ENCODE measurements at regions not wholly inside any gene's neighbourhood (a gene's known extent, or its start where the extent isn't known, plus 50 kb on each side); places are given as distances from the start of the nearest gene placed in this dataset.
"Not testable (repeated sequence)": the region's sequence is repeated elsewhere in the genome, so short reads cannot be mapped to it uniquely, and the experiment has no call there.

GRCh38 chr11:80280737-80281136 lies 839.9 kb upstream of the TENM4 start:
- TF ChIP-seq ZC3H10 (CRISPR knock-in tag; IDR thresholded peaks at IDR 0.05) (no peak), CSDC2 (CRISPR knock-in tag; IDR thresholded peaks at IDR 0.05) (no peak), ZNF8 (CRISPR knock-in tag; IDR thresholded peaks at IDR 0.05) (no peak), SNAI2 (CRISPR knock-in tag; IDR thresholded peaks at IDR 0.05) (no peak)
- ATAC-seq, result no peak

DNA sequence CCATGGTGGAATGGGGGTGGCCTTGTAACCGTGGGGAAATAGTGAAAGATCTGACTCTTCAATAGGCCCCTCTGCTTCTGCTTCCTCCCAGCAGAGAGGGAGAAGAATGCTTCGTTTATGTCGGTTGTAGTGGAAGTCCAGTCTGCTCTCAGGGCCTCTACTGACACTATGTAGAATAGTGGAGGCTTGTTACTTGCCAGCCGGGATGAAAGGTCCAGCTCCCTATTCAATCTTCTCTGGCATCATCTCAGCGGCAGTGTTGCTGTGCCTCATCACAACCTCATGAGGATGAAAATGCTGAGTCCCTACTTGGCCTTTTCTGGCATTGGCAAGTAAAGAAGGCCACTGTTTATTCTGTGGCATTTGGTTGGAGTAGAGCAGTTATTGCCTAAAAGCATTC lies 820.9 kb upstream of the TENM4 start:
- no peak for ATAC-seq
- TF ChIP-seq GLIS3 (CRISPR knock-in tag; IDR thresholded peaks at IDR 0.05) (no peak), OSR1 (CRISPR knock-in tag; IDR thresholded peaks at IDR 0.05) (no peak), ZNF565 (CRISPR knock-in tag; conservative IDR thresholded peaks at IDR 0.05; ENCODE audit: low read depth) (no peak), RARB (CRISPR knock-in tag; IDR thresholded peaks at IDR 0.05) (no peak), TCF4 (CRISPR knock-in tag; IDR thresholded peaks at IDR 0.05; ENCODE audit: borderline replicate concordance) (no peak), ESRRG (CRISPR knock-in tag; IDR thresholded peaks at IDR 0.05) (no peak), SNAI2 (CRISPR knock-in tag; IDR thresholded peaks at IDR 0.05) (no peak), ZFP30 (CRISPR knock-in tag; IDR thresholded peaks at IDR 0.05) (no peak), CSDC2 (CRISPR knock-in tag; IDR thresholded peaks at IDR 0.05) (no peak), ISL1 (CRISPR knock-in tag; IDR thresholded peaks at IDR 0.05) (no peak), PPARA (CRISPR knock-in tag; IDR thresholded peaks at IDR 0.05; ENCODE audit: borderline replicate concordance) (no peak), ZFP3 (CRISPR knock-in tag; IDR thresholded peaks at IDR 0.05) (no peak), TOX (CRISPR knock-in tag; IDR thresholded peaks at IDR 0.05; ENCODE audit: borderline replicate concordance) (no peak), ZC3H10 (CRISPR knock-in tag; IDR thresholded peaks at IDR 0.05) (no peak), TSHZ2 (CRISPR knock-in tag; IDR thresholded peaks at IDR 0.05) (no peak), ARNTL (CRISPR knock-in tag; IDR thresholded peaks at IDR 0.05; ENCODE audit: borderline replicate concordance, low read depth) (no peak), BACH2 (CRISPR knock-in tag; IDR thresholded peaks at IDR 0.05; ENCODE audit: borderline replicate concordance) (no peak), POU6F1 (CRISPR knock-in tag; IDR thresholded peaks at IDR 0.05; ENCODE audit: borderline replicate concordance, low read depth) (no peak)
- TF ChIP-seq, protein P1, sequence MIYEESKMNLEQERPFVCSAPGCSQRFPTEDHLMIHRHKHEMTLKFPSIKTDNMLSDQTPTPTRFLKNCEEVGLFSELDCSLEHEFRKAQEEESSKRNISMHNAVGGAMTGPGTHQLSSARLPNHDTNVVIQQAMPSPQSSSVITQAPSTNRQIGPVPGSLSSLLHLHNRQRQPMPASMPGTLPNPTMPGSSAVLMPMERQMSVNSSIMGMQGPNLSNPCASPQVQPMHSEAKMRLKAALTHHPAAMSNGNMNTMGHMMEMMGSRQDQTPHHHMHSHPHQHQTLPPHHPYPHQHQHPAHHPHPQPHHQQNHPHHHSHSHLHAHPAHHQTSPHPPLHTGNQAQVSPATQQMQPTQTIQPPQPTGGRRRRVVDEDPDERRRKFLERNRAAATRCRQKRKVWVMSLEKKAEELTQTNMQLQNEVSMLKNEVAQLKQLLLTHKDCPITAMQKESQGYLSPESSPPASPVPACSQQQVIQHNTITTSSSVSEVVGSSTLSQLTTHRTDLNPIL (CRISPR knock-in tag; IDR thresholded peaks at IDR 0.05; ENCODE audit: low read depth), result no peak
- TF ChIP-seq, protein P2, sequence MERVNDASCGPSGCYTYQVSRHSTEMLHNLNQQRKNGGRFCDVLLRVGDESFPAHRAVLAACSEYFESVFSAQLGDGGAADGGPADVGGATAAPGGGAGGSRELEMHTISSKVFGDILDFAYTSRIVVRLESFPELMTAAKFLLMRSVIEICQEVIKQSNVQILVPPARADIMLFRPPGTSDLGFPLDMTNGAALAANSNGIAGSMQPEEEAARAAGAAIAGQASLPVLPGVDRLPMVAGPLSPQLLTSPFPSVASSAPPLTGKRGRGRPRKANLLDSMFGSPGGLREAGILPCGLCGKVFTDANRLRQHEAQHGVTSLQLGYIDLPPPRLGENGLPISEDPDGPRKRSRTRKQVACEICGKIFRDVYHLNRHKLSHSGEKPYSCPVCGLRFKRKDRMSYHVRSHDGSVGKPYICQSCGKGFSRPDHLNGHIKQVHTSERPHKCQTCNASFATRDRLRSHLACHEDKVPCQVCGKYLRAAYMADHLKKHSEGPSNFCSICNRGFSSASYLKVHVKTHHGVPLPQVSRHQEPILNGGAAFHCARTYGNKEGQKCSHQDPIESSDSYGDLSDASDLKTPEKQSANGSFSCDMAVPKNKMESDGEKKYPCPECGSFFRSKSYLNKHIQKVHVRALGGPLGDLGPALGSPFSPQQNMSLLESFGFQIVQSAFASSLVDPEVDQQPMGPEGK (CRISPR knock-in tag; IDR thresholded peaks at IDR 0.05; ENCODE audit: borderline replicate concordance), result no peak

GRCh38 chr11:80257319-80258015 lies 816.6 kb upstream of the TENM4 start:
- ATAC-seq, result not testable (repeated sequence)

- ATAC-seq, result no peak
- TF ChIP-seq ZFP3 (CRISPR knock-in tag; IDR thresholded peaks at IDR 0.05) (no peak), OSR1 (CRISPR knock-in tag; IDR thresholded peaks at IDR 0.05) (no peak), TOX (CRISPR knock-in tag; IDR thresholded peaks at IDR 0.05; ENCODE audit: borderline replicate concordance) (no peak), ZNF8 (CRISPR knock-in tag; IDR thresholded peaks at IDR 0.05) (no peak), POU6F1 (CRISPR knock-in tag; IDR thresholded peaks at IDR 0.05; ENCODE audit: borderline replicate concordance, low read depth) (no peak), ZNF565 (CRISPR knock-in tag; conservative IDR thresholded peaks at IDR 0.05; ENCODE audit: low read depth) (no peak)
- TF ChIP-seq, protein P1 (CRISPR knock-in tag; IDR thresholded peaks at IDR 0.05; ENCODE audit: low read depth), result no peak
These were observed 814.2 kb upstream of the TENM4 start for GRCh38 chr11:80255021-80255420.

All from SK-N-SH treated with all-trans-retinoic acid at 6 μM for 48 hours (cell line).